GM12892 (cell line): ENCODE measurements at regions not wholly inside any gene's neighbourhood (a gene's known extent, or its start where the extent isn't known, plus 50 kb on each side); places are given as distances from the start of the nearest gene placed in this dataset.

Experiments used
- POLR2A ChIP-seq: IDR thresholded peaks from 2 replicates; pipeline ENCODE4 v1.6.1; 2011; ENCODE audit warnings: low read depth, low read length, control low read depth
- POLR2AphosphoS5 ChIP-seq: IDR thresholded peaks from 2 replicates; pipeline ENCODE4 v1.6.1; 2011; ENCODE audit warnings: low read depth, low read length, control low read depth
- TAF1 ChIP-seq: IDR thresholded peaks from 2 replicates; pipeline ENCODE4 v1.6.1; 2011; ENCODE audit warnings: low read depth, mild to moderate bottlenecking, control low read depth, low read length, borderline replicate concordance

DNA sequence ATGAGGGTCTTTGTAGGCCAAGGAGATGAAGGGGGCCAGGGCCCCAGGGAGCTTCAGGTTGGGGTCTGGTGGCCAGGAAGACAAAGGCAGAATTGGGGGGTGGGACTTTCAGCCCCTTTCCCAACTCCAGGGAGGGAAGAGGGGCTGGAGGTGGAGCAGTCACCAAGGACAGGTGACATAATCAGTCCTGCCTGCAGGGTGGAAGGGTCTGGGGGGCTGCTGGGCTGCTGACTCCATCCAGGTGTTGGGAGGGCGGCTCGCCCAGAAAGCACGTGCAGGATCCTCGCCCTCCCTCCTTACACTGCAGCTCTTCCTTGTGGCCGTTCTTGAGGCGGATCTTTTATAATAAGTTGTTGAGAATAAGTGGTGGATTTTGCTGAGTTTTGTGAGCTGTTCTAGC lies 1491.1 kb downstream of the TBC1D22A start:
- TF ChIP-seq POLR2A (no peak), TAF1 (no peak), POLR2AphosphoS5 (no peak)
